Endodermal cell (in vitro differentiated cells): ENCODE measurements at regions not wholly inside any gene's neighbourhood (a gene's known extent, or its start where the extent isn't known, plus 50 kb on each side); places are given as distances from the start of the nearest gene placed in this dataset.

Experiments used
- DNase-seq: peaks from one replicate; pipeline ENCODE4 v3.0.0-alpha.2; 2017
- H3K27ac ChIP-seq: 2 replicates; pipeline ENCODE4 v1.5.1; 2013; ENCODE audit warnings: mild to moderate bottlenecking, low read depth, low read length, moderate library complexity
- H3K27me3 ChIP-seq: 2 replicates; pipeline ENCODE4 v1.6.1; 2013; ENCODE audit warnings: mild to moderate bottlenecking, low read length, moderate library complexity; ENCODE audit not compliant: insufficient read depth, control insufficient read depth, poor library complexity, severe bottlenecking
- H3K36me3 ChIP-seq: 2 replicates; pipeline ENCODE4 v1.7.0; 2013; ENCODE audit warnings: mild to moderate bottlenecking, low read length, moderate library complexity; ENCODE audit not compliant: control insufficient read depth, insufficient read depth
- H3K4me1 ChIP-seq: one replicate; pipeline ENCODE4 v1.7.0; 2013; ENCODE audit warnings: low read length; ENCODE audit not compliant: control insufficient read depth, insufficient read depth
- H3K4me3 ChIP-seq: 2 replicates; pipeline ENCODE4 v1.5.1; 2013; ENCODE audit warnings: mild to moderate bottlenecking, low read length, moderate library complexity
- H3K9ac ChIP-seq: 2 replicates; pipeline ENCODE4 v1.6.1; 2013; ENCODE audit warnings: mild to moderate bottlenecking, low read length, moderate library complexity; ENCODE audit not compliant: poor library complexity, severe bottlenecking; ENCODE audit errors: extremely low read depth
- H3K9me3 ChIP-seq: 2 replicates; pipeline ENCODE4 v1.6.1; 2013; ENCODE audit warnings: mild to moderate bottlenecking, low read length, moderate library complexity; ENCODE audit not compliant: control insufficient read depth
- H3K27ac Mint-ChIP-seq: 2 replicates; pipeline ENCODE4 v1.8.0; 2020; ENCODE audit warnings: mixed read lengths
- H3K27me3 Mint-ChIP-seq: 2 replicates; pipeline ENCODE4 v1.8.0; 2021; ENCODE audit warnings: mild to moderate bottlenecking, mixed read lengths; ENCODE audit not compliant: insufficient read depth
- H3K36me3 Mint-ChIP-seq: 2 replicates; pipeline ENCODE4 v1.8.0; 2020; ENCODE audit warnings: low read depth, mixed read lengths
- H3K4me1 Mint-ChIP-seq: 2 replicates; pipeline ENCODE4 v1.8.0; 2020; ENCODE audit warnings: mixed read lengths
- H3K4me3 Mint-ChIP-seq: 2 replicates; pipeline ENCODE4 v1.8.0; 2020; ENCODE audit warnings: mild to moderate bottlenecking, moderate library complexity, mixed read lengths
- H3K9me3 Mint-ChIP-seq: 2 replicates; pipeline ENCODE4 v1.8.0; 2020; ENCODE audit warnings: mild to moderate bottlenecking, mixed read lengths
- CTCF ChIP-seq: fragments of 200-600 bp; sonication (generic); conservative IDR thresholded peaks from 2 replicates; pipeline ENCODE4 v1.5.0; 2021; ENCODE audit warnings: antibody characterized with exemption, mild to moderate bottlenecking
- WGBS, 2 experiments: methylation state at CpG; one replicate each; pipeline versions ENCODE4 v1.1.5 to v1.1.7; 2013; ENCODE audit warnings: missing lambda C conversion rate in 2 of 2, mixed read lengths in 1 of 2; ENCODE audit not compliant: insufficient coverage in 1 of 2, insufficient read length in 1 of 2; 5-methylcytosine and 5-hydroxymethylcytosine counted together

DNA sequence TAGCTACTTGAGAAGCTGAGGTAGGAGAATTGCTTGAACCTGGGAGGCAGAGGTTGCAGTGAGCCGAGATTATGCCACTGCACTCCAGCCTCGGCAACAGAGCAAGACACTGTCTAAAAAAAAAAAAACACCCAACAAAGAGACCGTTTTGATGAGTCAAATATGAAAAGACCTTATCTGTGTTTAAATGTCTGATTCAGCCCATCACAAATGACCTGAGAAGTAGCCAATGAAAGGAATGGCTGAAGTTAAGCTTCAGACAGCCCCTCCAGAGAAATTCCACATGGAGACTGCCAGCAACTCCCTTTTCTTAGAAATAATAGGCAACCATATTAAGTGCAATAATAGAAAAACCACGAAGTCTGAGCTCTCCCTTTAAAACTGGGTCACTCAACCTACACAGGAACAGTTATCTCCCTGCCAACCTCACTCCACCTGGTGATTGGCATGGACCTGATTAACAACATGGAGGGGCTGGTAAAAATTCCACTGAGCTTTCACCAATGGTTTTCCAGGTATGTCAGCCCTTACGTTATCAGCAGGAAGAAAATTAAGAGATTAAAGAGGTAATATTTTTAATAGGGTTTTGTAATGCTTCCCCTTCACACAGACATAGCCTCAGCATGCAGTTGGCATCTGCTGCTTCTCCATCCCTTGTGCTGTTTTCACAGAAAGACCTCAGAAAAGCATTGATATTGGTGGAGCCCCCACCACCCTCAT is 238.1 kb upstream of the STT3B start:
- Histone ChIP-seq H3K9ac (peak overlapping the region; percentile 34), H3K4me3 (no peak overlapping the region), H3K36me3 (peaks cover 9% of the 10 kb centered on the region), H3K4me1 (peaks cover 15% of the 10 kb centered on the region), H3K27ac (no peak overlapping the region), H3K27me3 (no peaks in the 10 kb centered on the region), H3K9me3 (peaks cover 29% of the 10 kb centered on the region)
- Mint-ChIP-seq H3K36me3 (no peaks in the 10 kb centered on the region), H3K4me1 (peaks cover 27% of the 10 kb centered on the region), H3K9me3 (peaks cover 17% of the 10 kb centered on the region), H3K4me3 (no peak overlapping the region), H3K27ac (peak overlapping the region; percentile 59), H3K27me3 (no peaks in the 10 kb centered on the region)
- no peak for DNase-seq
- WGBS, 2 experiments = 88 to 100% methylated on average over 1 to 5 of the region's 5 CpGs
- TF ChIP-seq CTCF = no peak

- Mint-ChIP-seq H3K9me3 (peaks cover 19% of the 10 kb centered on the region), H3K27ac (peak overlapping the region; percentile 93), H3K36me3 (no peaks in the 10 kb centered on the region), H3K4me3 (no peak overlapping the region), H3K4me1 (peaks cover 28% of the 10 kb centered on the region), H3K27me3 (no peaks in the 10 kb centered on the region)
- TF ChIP-seq CTCF = peak; percentile 34
- whole genome bisulfite sequencing, 2 experiments = 62 to 90% methylated on average over 2 to 7 of the region's 7 CpGs
- no peak overlapping the region for H3K4me3 ChIP-seq
- H3K9me3 ChIP-seq = peaks cover 29% of the 10 kb centered on the region
- peaks cover 15% of the 10 kb centered on the region for H3K4me1 ChIP-seq
- DNase-seq = peak; percentile 65
- H3K27me3 ChIP-seq = no peaks in the 10 kb centered on the region
- H3K9ac ChIP-seq = peak overlapping the region; percentile 34
- peak overlapping the region; percentile 21 for H3K27ac ChIP-seq
- peaks cover 9% of the 10 kb centered on the region for H3K36me3 ChIP-seq
Measured at GRCh38 chr3:31295150-31295765, 237.5 kb upstream of the STT3B start.

- H3K4me3 Mint-ChIP-seq = no peak overlapping the region
- peaks cover 29% of the 10 kb centered on the region for H3K9me3 ChIP-seq
- no peaks in the 10 kb centered on the region for H3K27me3 Mint-ChIP-seq
- H3K4me1 ChIP-seq = peaks cover 15% of the 10 kb centered on the region
- 91 to 97% methylated on average over 2 to 3 of the region's 3 CpGs for WGBS, 2 experiments
- no peak overlapping the region for H3K9ac ChIP-seq
- H3K27ac Mint-ChIP-seq = no peak overlapping the region
- no peak overlapping the region for H3K27ac ChIP-seq
- no peak for TF ChIP-seq CTCF
- DNase-seq = no peak
- H3K36me3 ChIP-seq = peaks cover 9% of the 10 kb centered on the region
- H3K9me3 Mint-ChIP-seq = peaks cover 19% of the 10 kb centered on the region
- H3K4me1 Mint-ChIP-seq = peaks cover 36% of the 10 kb centered on the region
- no peaks in the 10 kb centered on the region for H3K36me3 Mint-ChIP-seq
- peak overlapping the region; percentile 71 for H3K4me3 ChIP-seq
- no peaks in the 10 kb centered on the region for H3K27me3 ChIP-seq
Measured at GRCh38 chr3:31297726-31298298, 234.9 kb upstream of the STT3B start.
